ENCODE measurements at regions not wholly inside any gene's neighbourhood (a gene's known extent, or its start where the extent isn't known, plus 50 kb on each side); places are given as distances from the start of the nearest gene placed in this dataset.

DNA sequence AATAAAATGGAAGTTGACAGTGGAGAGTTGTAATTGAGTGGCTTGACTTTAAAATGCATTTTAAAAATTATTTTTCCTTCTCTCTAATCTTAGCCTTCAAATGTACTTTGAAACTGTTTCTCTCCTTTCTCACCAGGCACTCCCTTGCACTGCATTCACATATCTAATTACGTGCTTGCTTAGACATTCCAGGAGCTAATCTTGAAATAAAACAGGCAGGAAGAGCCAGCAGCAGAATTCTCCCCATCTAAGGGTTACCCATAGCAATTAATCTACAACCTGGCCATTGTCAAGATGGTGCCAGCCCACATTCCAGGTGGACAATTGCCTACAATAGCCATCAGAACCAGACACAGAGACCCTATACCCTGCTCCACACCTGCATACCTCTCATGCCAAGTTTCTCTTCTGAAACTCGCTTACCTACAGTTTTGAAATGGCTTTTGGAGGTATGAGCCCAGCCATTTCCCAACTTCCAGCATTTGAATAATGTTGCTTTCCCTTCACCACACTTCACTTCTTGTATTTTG lies 167.6 kb upstream of the GJE1 start:
- H3K27me3 ChIP-seq (ENCODE audit: insufficient read depth, poor library complexity, severe bottlenecking), result no peaks in the 10 kb centered on the region
- no peak overlapping the region for H3K27ac ChIP-seq (ENCODE audit: poor library complexity, severe bottlenecking)
- ATAC-seq (ENCODE audit: low read depth), result no peak
- no peak overlapping the region for H3K4me3 ChIP-seq (ENCODE audit: severe bottlenecking)
- DNase-seq (ENCODE audit: low spot score), result no peak
- no peaks in the 10 kb centered on the region for H3K4me1 ChIP-seq (ENCODE audit: insufficient read depth, poor library complexity, severe bottlenecking)
- no peaks in the 10 kb centered on the region for H3K9me3 ChIP-seq (ENCODE audit: severe bottlenecking)
- H3K36me3 ChIP-seq (ENCODE audit: low read depth), result no peaks in the 10 kb centered on the region
- no peak for TF ChIP-seq CTCF (IDR thresholded peaks at IDR 0.05; ENCODE audit: poor library complexity, severe bottlenecking)

- no peak overlapping the region for H3K27ac ChIP-seq (ENCODE audit: poor library complexity, severe bottlenecking)
- TF ChIP-seq CTCF (IDR thresholded peaks at IDR 0.05; ENCODE audit: poor library complexity, severe bottlenecking), result no peak
- H3K27me3 ChIP-seq (ENCODE audit: insufficient read depth, poor library complexity, severe bottlenecking), result no peaks in the 10 kb centered on the region
- H3K9me3 ChIP-seq (ENCODE audit: severe bottlenecking), result no peaks in the 10 kb centered on the region
- ATAC-seq (ENCODE audit: low read depth), result no peak
- DNase-seq (ENCODE audit: low spot score), result no peak
- no peak overlapping the region for H3K4me3 ChIP-seq (ENCODE audit: severe bottlenecking)
- no peaks in the 10 kb centered on the region for H3K36me3 ChIP-seq (ENCODE audit: low read depth)
- no peaks in the 10 kb centered on the region for H3K4me1 ChIP-seq (ENCODE audit: insufficient read depth, poor library complexity, severe bottlenecking)
Observed at GRCh38 chr6:141963543-141964295, 169.0 kb upstream of the GJE1 start.

DNA sequence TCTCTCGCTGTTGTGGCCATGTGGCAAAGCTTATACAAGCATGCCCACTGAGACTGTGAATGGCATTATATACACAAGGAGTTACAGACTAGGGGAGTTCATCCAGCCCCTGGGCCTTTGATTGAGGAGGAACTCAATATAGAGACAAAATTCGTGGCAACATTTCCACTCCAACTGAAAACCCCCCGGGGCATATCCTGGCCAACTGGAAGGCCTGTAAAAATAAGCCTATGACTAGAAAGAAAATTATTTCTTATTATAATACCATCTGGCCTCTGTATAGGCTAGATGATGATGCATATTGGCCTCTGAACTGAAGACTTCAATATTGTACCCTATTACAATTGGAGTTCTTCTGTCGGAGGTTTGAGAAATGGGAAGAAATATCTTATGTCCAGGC lies 175.5 kb upstream of the GJE1 start:
- TF ChIP-seq CTCF (IDR thresholded peaks at IDR 0.05; ENCODE audit: poor library complexity, severe bottlenecking), result no peak
- ATAC-seq (ENCODE audit: low read depth), result no peak
- H3K9me3 ChIP-seq (ENCODE audit: severe bottlenecking), result no peaks in the 10 kb centered on the region

DNA sequence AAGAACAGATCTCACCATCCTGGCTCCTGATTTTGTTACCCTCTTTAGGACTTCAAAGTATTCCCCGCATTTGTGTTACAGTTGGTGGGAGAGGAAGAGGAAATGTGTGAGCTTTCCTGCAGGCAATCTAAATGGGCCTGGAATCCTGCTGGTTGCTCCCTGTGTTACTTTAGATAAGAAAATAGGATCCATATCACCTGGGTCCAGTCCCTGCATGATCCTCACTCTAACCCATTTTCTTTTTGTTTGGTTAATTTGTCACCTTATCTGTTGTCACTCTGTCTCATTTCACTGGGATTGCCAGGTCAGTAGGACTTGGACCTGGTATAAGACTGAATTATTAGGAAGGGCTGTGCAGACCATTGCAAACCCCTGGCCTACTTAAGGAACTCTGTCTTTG lies 175.9 kb upstream of the GJE1 start:
- ATAC-seq (ENCODE audit: low read depth), result no peak

More for the DNA sequence above, 175.5 kb upstream of the GJE1 start:
- Histone ChIP-seq H3K27me3 (ENCODE audit: insufficient read depth, poor library complexity, severe bottlenecking) (no peaks in the 10 kb centered on the region), H3K4me1 (ENCODE audit: insufficient read depth, poor library complexity, severe bottlenecking) (no peaks in the 10 kb centered on the region), H3K36me3 (ENCODE audit: low read depth) (no peaks in the 10 kb centered on the region), H3K4me3 (ENCODE audit: severe bottlenecking) (no peak overlapping the region), H3K27ac (ENCODE audit: poor library complexity, severe bottlenecking) (no peak overlapping the region)
- no peak for DNase-seq (ENCODE audit: low spot score)

More for the DNA sequence above, 175.9 kb upstream of the GJE1 start:
- no peaks in the 10 kb centered on the region for H3K27me3 ChIP-seq (ENCODE audit: insufficient read depth, poor library complexity, severe bottlenecking)
- H3K4me3 ChIP-seq (ENCODE audit: severe bottlenecking), result no peak overlapping the region
- DNase-seq (ENCODE audit: low spot score), result no peak
- H3K9me3 ChIP-seq (ENCODE audit: severe bottlenecking), result no peaks in the 10 kb centered on the region
- H3K27ac ChIP-seq (ENCODE audit: poor library complexity, severe bottlenecking), result no peak overlapping the region
- no peaks in the 10 kb centered on the region for H3K4me1 ChIP-seq (ENCODE audit: insufficient read depth, poor library complexity, severe bottlenecking)
- no peak for TF ChIP-seq CTCF (IDR thresholded peaks at IDR 0.05; ENCODE audit: poor library complexity, severe bottlenecking)
- H3K36me3 ChIP-seq (ENCODE audit: low read depth), result no peaks in the 10 kb centered on the region

Measured in RWPE2 (cell line).